ENCODE measurements at regions not wholly inside any gene's neighbourhood (a gene's known extent, or its start where the extent isn't known, plus 50 kb on each side); places are given as distances from the start of the nearest gene placed in this dataset.

DNA sequence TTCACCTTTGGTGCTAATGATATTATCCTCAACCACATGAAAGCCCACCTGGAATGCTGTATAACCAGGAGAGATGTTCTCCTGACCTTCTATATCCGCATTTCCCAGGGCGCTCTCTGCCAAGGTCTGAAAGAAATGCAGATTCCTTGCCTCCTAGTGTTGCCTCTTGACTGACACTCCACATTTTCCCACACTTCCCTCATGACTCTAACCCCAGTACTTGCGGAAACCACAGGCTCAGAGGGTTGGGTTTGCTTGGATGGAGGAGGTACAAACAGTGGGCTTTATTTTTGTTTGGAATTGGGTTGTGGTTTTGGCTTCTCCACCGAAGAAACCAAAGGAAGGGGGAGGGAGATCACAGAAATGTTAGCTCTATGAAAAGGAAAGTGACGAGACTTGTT, 222.9 kb upstream of the CELF2 start:
- TF ChIP-seq, protein P1, sequence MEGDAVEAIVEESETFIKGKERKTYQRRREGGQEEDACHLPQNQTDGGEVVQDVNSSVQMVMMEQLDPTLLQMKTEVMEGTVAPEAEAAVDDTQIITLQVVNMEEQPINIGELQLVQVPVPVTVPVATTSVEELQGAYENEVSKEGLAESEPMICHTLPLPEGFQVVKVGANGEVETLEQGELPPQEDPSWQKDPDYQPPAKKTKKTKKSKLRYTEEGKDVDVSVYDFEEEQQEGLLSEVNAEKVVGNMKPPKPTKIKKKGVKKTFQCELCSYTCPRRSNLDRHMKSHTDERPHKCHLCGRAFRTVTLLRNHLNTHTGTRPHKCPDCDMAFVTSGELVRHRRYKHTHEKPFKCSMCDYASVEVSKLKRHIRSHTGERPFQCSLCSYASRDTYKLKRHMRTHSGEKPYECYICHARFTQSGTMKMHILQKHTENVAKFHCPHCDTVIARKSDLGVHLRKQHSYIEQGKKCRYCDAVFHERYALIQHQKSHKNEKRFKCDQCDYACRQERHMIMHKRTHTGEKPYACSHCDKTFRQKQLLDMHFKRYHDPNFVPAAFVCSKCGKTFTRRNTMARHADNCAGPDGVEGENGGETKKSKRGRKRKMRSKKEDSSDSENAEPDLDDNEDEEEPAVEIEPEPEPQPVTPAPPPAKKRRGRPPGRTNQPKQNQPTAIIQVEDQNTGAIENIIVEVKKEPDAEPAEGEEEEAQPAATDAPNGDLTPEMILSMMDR (optimal IDR thresholded peaks at IDR 0.05 in 1 of 3, IDR thresholded peaks at IDR 0.05 in 1 of 3, conservative IDR thresholded peaks at IDR 0.05 in 1 of 3; ENCODE audit: extremely low read depth in 1 of 3, insufficient read depth in 2 of 3, low read length in 3 of 3), result no peak
- no peak for TF ChIP-seq EZH2 (IDR thresholded peaks at IDR 0.05; ENCODE audit: low read length)
